Heart left ventricle (tissue), 16 donors: ENCODE measurements at regions not wholly inside any gene's neighbourhood (a gene's known extent, or its start where the extent isn't known, plus 50 kb on each side); places are given as distances from the start of the nearest gene placed in this dataset.
"Not testable (repeated sequence)": the region's sequence is repeated elsewhere in the genome, so short reads cannot be mapped to it uniquely, and the experiment has no call there.

ENCODE experiments used
- ATAC-seq, 4 donors: fragments of 200-7000 bp; cut with Tn5 transposase; one replicate each; pipeline ENCODE4 v1.9.1; 2020 to 2022; ENCODE audit warnings: moderate library complexity in 4 of 4, mild to moderate bottlenecking in 3 of 4, moderate number of reproducible peaks in 1 of 4
- DNase-seq, 5 donors: peaks; one replicate each; pipeline ENCODE4 v3.0.0-alpha.2; 2020
- H3K27ac ChIP-seq, 12 donors: fragments of 200-600 bp; sonication (generic) in 4 of 12; one replicate each; pipeline versions ENCODE4 v1.5.0 to v1.8.0; 2016 to 2022; ENCODE audit warnings: mild to moderate bottlenecking in 2 of 12
- H3K27me3 ChIP-seq, 9 donors: fragments of 200-600 bp; sonication (generic) in 2 of 9; one replicate each; pipeline versions ENCODE4 v1.5.1 to v1.8.0; 2016 to 2022; ENCODE audit warnings: mild to moderate bottlenecking in 3 of 9
- H3K36me3 ChIP-seq, 9 donors: fragments of 200-600 bp; sonication (generic) in 2 of 9; one replicate each; pipeline versions ENCODE4 v1.5.0 to v1.8.0; 2018 to 2022; ENCODE audit warnings: mild to moderate bottlenecking in 2 of 9
- H3K4me1 ChIP-seq, 12 donors: fragments of 200-600 bp; sonication (generic) in 4 of 12; one replicate each; pipeline versions ENCODE4 v1.5.0 to v1.8.0; 2016 to 2022; ENCODE audit warnings: mild to moderate bottlenecking in 3 of 12
- H3K4me3 ChIP-seq, 12 donors: fragments of 200-600 bp; sonication (generic) in 4 of 12; one replicate each; pipeline versions ENCODE4 v1.5.0 to v1.8.0; 2017 to 2022; ENCODE audit warnings: mild to moderate bottlenecking in 9 of 12, moderate library complexity in 4 of 12
- H3K9me3 ChIP-seq, 12 donors: fragments of 200-600 bp; sonication (generic) in 4 of 12; one replicate each; pipeline versions ENCODE4 v1.5.0 to v1.8.0; 2016 to 2022; ENCODE audit warnings: mild to moderate bottlenecking in 1 of 12
- CTCF ChIP-seq, 12 donors: fragments of 200-600 bp; sonication (generic) in 4 of 12; IDR thresholded peaks; one replicate each; pipeline versions ENCODE4 v1.5.0 to v1.8.0; 2018 to 2022; ENCODE audit warnings: antibody characterized with exemption in 12 of 12, mild to moderate bottlenecking in 5 of 12
- POLR2A ChIP-seq, 2 donors: fragments of 450-650 bp; IDR thresholded peaks; one replicate each; pipeline ENCODE4 v1.6.1; 2017; ENCODE audit warnings: antibody characterized with exemption in 2 of 2, mild to moderate bottlenecking in 2 of 2, moderate library complexity in 2 of 2
- WGBS, 4 donors: extraction: QIAGEN DNeasy Blood & Tissue Kit in 2 of 4; methylation state at CpG; one replicate each; pipeline versions ENCODE4 v1.1.5 to v1.1.7; 2013 to 2018; 5-methylcytosine and 5-hydroxymethylcytosine counted together
- intact Hi-C, 10 donors: fragments of 100-400 bp; cut with DNase I; formaldehyde crosslinking; loops; one replicate each; pipeline versions ENCODE4 v1.11.1 to v1.14.2; 2022
- donor health status: ischemic (EF 13 %, LVEDD 7.1; RV severe dilation, severe dysfunction).
- donor health status: healthy with polysubstance abuse.
- donor health status: DM: no; HTN: yes; CAD: no.
- donor health status: DM: no; HTN: no; CAD: no.
- donor health status: ischemic (EF 25% LVEDD 6.9; RV normal size, moderate dysfunction).
- donor health status: ischemic (EF 25% LVEDD 5.7; RV mildly dilated, moderate dysfunction).
- donor health status: healthy.
- donor health status: DM: yes; HTN: yes; CAD: no.
- donor health status: ischemic (EF 35%, LVEDD 5.7; RV mildly dilated, moderate dysfunction).
- donor health status: nonischemic (EF 11% LVEDD 7.7; RV severe dilation, severe dysfunction).
- donor health status: DM: yes; HTN: yes; CAD: no.
- donor health status: PGD.
- donor health status: ischemic (EF 29% LVEDD 5.4; RV normal size, mild dysfunction).
- donor health status: nonischemic (EF 23%, LVEDD 6.1; RV moderate dilation, normal function).

DNA sequence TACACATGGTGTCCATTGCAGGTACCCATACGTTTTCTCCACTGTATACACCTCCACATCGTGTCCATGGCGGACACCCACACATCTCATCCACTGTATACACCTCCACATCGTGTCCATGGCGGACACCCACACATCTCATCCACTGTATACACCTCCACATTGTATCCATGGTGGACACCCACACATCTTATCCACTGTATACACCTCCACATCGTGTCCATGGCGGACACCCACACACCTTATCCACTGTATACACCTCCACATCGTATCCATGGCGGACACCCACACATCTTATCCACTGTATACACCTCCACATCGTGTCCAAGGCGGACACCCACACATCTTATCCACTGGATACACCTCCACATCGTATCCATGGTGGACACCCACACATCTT, 50.4 kb upstream of the TTC34 start:
- H3K27me3 ChIP-seq: peaks cover 0 to 53% (median 15%) of the 10 kb centered on the region in 9 donors
- not testable (repeated sequence) for H3K36me3 ChIP-seq

DNA sequence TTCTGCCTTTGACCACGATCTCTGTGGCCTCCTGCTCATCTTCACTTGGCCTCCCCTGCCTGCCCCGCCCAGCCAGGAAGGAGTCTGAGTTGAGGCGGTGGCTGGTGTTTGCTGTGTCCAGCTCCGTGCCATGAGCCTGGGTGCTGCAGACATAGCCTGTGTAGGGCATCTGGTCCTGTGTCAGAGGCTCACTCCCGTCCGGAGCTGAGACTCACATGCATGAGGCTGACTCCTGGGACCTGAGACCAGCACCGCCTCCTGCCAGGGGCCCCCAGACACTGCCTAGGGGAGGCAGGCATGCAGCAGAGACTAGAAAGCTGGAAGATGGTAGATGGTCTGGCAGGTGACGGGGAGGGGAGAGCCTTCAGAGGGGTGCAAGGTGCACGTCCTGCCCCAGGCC, 52.2 kb upstream of the TTC34 start:
- H3K4me1 ChIP-seq: no peaks in the 10 kb centered on the region
- TF ChIP-seq POLR2A (IDR thresholded peaks at IDR 0.05) (no peak), CTCF (IDR thresholded peaks at IDR 0.05) (no peak)
- ATAC-seq: no peak
- 67 to 86% (median 73%) methylated on average over 7 to 9 of the region's 9 CpGs for WGBS, 4 donors
- H3K4me3 ChIP-seq: no peak overlapping the region
- H3K27me3 ChIP-seq: peaks cover 0 to 44% (median 10%) of the 10 kb centered on the region in 9 donors
- H3K36me3 ChIP-seq: no peaks in the 10 kb centered on the region
- no peaks in the 10 kb centered on the region for H3K9me3 ChIP-seq
- peak in 2 of 5 donors; percentile 8 to 27 for DNase-seq
- intact Hi-C loops: no loop called here
- no peak overlapping the region for H3K27ac ChIP-seq

More for the DNA sequence above, 50.4 kb upstream of the TTC34 start:
- ATAC-seq, intact Hi-C loops, H3K27ac ChIP-seq, H3K4me1 ChIP-seq, H3K9me3 ChIP-seq, H3K4me3 ChIP-seq: not testable (repeated sequence)
- WGBS, 4 donors: 82 to 90% (median 84%) methylated on average over 12 of the region's 12 CpGs
- DNase-seq: peak in 1 of 5 donors; percentile 5

- 83 to 87% (median 85%) methylated on average over 11 to 13 of the region's 13 CpGs for WGBS, 4 donors
- Histone ChIP-seq H3K4me1 (no peaks in the 10 kb centered on the region), H3K36me3 (no peaks in the 10 kb centered on the region), H3K27me3 (peaks cover 0 to 44% (median 9%) of the 10 kb centered on the region in 9 donors), H3K9me3 (no peaks in the 10 kb centered on the region), H3K27ac (no peak overlapping the region), H3K4me3 (no peak overlapping the region)
- TF ChIP-seq POLR2A (IDR thresholded peaks at IDR 0.05) (no peak), CTCF (IDR thresholded peaks at IDR 0.05) (no peak)
- intact Hi-C loops: no loop called here
- ATAC-seq (no peak), DNase-seq (peak in 1 of 5 donors; percentile 7)
Observed at GRCh38 chr1:2854151-2854550, 52.7 kb upstream of the TTC34 start.

DNA sequence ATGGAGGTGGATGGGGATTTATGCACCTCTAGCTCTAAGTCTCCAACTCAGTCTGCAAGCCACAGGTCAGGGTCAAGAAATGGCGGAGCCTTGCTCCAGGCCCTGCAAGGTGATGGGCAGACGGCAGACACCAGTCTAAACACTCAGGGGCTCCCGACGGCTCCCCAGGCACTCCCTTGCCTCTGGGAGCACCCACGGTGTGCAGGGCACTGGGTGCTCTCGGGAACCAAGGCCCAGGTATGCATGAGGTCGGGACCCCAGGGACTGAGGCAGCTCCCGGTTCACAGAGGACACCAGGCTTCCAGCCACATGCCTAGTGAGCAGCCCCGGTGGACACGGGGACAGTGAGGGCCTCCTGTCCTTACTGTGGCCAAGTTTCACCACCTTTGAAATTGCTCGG, 53.1 kb upstream of the TTC34 start:
- TF ChIP-seq POLR2A (IDR thresholded peaks at IDR 0.05) (no peak), CTCF (IDR thresholded peaks at IDR 0.05) (no peak)
- intact Hi-C loops: no loop called here
- no peaks in the 10 kb centered on the region for H3K9me3 ChIP-seq
- no peak for ATAC-seq
- H3K4me1 ChIP-seq: no peaks in the 10 kb centered on the region
- H3K27ac ChIP-seq: no peak overlapping the region
- DNase-seq: peak in 2 of 5 donors; percentile 10 to 30
- WGBS, 4 donors: 69 to 79% (median 71%) methylated on average over 7 to 11 of the region's 11 CpGs
- no peak overlapping the region for H3K4me3 ChIP-seq
- H3K36me3 ChIP-seq: no peaks in the 10 kb centered on the region
- peaks cover 0 to 44% (median 9%) of the 10 kb centered on the region in 9 donors for H3K27me3 ChIP-seq
